ENCODE measurements at regions not wholly inside any gene's neighbourhood (a gene's known extent, or its start where the extent isn't known, plus 50 kb on each side); places are given as distances from the start of the nearest gene placed in this dataset.

GRCh38 chr3:148034353-148034752 is 625.2 kb downstream of the ZIC1 start:
- no peak for FAIRE-seq
- H3K36me3 Mint-ChIP-seq (ENCODE audit: low read depth, unreplicated experiment): no peaks in the 10 kb centered on the region

GRCh38 chr3:148036331-148036876 is 627.2 kb downstream of the ZIC1 start:
- no peaks in the 10 kb centered on the region for H3K4me1 ChIP-seq (ENCODE audit: insufficient read depth, low read length)
- no peak overlapping the region for H3K4me3 ChIP-seq (ENCODE audit: insufficient read depth, low read depth, low read length)
- Mint-ChIP-seq H3K27me3 (ENCODE audit: low read depth, unreplicated experiment) (no peaks in the 10 kb centered on the region), H3K4me1 (ENCODE audit: low read depth, unreplicated experiment) (peaks cover 3% of the 10 kb centered on the region), H3K36me3 (ENCODE audit: low read depth, unreplicated experiment) (no peaks in the 10 kb centered on the region), H3K4me3 (ENCODE audit: unreplicated experiment) (no peak overlapping the region), H3K9me3 (ENCODE audit: unreplicated experiment) (no peaks in the 10 kb centered on the region), H3K27ac (ENCODE audit: unreplicated experiment) (no peak overlapping the region)
- H4K20me1 ChIP-seq (ENCODE audit: insufficient read depth, low read length): no peaks in the 10 kb centered on the region
- no peak overlapping the region for H3K9ac ChIP-seq (ENCODE audit: low read length)
- peak overlapping the region; percentile 42 for H3K4me2 ChIP-seq (ENCODE audit: low read length)
- no peak overlapping the region for H3K27ac ChIP-seq (ENCODE audit: low read depth, low read length)
- H2AFZ ChIP-seq (ENCODE audit: low read depth, low read length): peak overlapping the region; percentile 56
- no peaks in the 10 kb centered on the region for H3K36me3 ChIP-seq (ENCODE audit: insufficient read depth, low read length)
- H3K9me3 ChIP-seq (ENCODE audit: insufficient read depth, low read depth, low read length): no peaks in the 10 kb centered on the region
- H3K27me3 ChIP-seq (ENCODE audit: insufficient read depth, low read length): no peaks in the 10 kb centered on the region
- peak; percentile 69 for FAIRE-seq
- peak; percentile 68 for DNase-seq (ENCODE audit: low read depth)
- no peak for TF ChIP-seq CTCF (IDR thresholded peaks at IDR 0.05; ENCODE audit: insufficient read depth, low read depth, low read length)
- TF ChIP-seq EZH2 (IDR thresholded peaks at IDR 0.05; ENCODE audit: insufficient read depth, low read length): no peak
- no peaks in the 10 kb centered on the region for H3K79me2 ChIP-seq (ENCODE audit: insufficient read depth, low read length)

More at GRCh38 chr3:148034353-148034752, 625.2 kb downstream of the ZIC1 start:
- no peak for TF ChIP-seq CTCF (IDR thresholded peaks at IDR 0.05; ENCODE audit: insufficient read depth, low read depth, low read length)
- TF ChIP-seq EZH2 (IDR thresholded peaks at IDR 0.05; ENCODE audit: insufficient read depth, low read length): no peak
- Histone ChIP-seq H3K4me2 (ENCODE audit: low read length) (no peak overlapping the region), H3K4me1 (ENCODE audit: insufficient read depth, low read length) (no peaks in the 10 kb centered on the region), H4K20me1 (ENCODE audit: insufficient read depth, low read length) (no peaks in the 10 kb centered on the region), H3K9me3 (ENCODE audit: insufficient read depth, low read depth, low read length) (no peaks in the 10 kb centered on the region), H3K36me3 (ENCODE audit: insufficient read depth, low read length) (no peaks in the 10 kb centered on the region), H3K27ac (ENCODE audit: low read depth, low read length) (no peak overlapping the region), H3K9ac (ENCODE audit: low read length) (no peak overlapping the region), H3K27me3 (ENCODE audit: insufficient read depth, low read length) (no peaks in the 10 kb centered on the region), H3K4me3 (ENCODE audit: insufficient read depth, low read depth, low read length) (no peak overlapping the region), H2AFZ (ENCODE audit: low read depth, low read length) (no peak overlapping the region), H3K79me2 (ENCODE audit: insufficient read depth, low read length) (no peaks in the 10 kb centered on the region)
- H3K4me3 Mint-ChIP-seq (ENCODE audit: unreplicated experiment): no peak overlapping the region
- no peak for DNase-seq (ENCODE audit: low read depth)
- no peaks in the 10 kb centered on the region for H3K27me3 Mint-ChIP-seq (ENCODE audit: low read depth, unreplicated experiment)
- H3K27ac Mint-ChIP-seq (ENCODE audit: unreplicated experiment): no peak overlapping the region
- H3K9me3 Mint-ChIP-seq (ENCODE audit: unreplicated experiment): no peaks in the 10 kb centered on the region
- peaks cover 3% of the 10 kb centered on the region for H3K4me1 Mint-ChIP-seq (ENCODE audit: low read depth, unreplicated experiment)

DNA sequence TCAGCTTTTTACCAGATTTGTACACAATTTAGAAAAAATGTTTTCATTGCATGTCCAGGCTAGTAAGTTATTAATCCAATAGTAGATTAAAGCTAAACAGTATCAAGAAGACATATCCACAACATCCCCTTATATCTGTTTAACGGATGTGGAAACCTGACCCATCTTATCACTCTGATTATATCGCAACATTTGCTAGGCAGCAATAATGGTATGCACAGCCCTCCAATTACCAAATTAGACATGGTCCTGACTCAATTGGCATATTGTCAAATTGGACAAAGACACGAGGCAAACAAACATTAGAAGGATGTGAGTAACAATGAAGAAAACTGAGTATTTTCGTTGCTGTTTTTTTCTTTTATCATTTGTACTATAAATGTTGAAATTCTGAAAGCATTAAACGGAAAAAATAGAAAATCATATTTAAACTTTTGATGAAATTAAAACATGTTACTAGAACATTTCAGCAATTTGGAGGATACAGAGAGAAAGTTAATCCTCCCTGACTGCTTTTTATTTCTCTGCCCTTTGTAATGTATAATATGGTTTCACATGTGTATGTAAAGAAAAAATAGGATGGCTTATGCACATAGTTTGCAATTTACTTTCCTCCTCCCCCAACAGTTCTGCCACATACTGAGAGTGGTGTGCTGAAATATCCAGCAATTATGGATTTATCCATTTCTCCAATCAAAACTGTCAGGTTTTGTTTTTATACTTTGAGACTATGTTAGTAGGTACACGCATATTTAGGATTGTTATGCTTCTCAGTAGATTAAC is 633.7 kb downstream of the ZIC1 start:
- Mint-ChIP-seq H3K4me1 (ENCODE audit: low read depth, unreplicated experiment) (no peaks in the 10 kb centered on the region), H3K27me3 (ENCODE audit: low read depth, unreplicated experiment) (no peaks in the 10 kb centered on the region), H3K4me3 (ENCODE audit: unreplicated experiment) (no peak overlapping the region), H3K27ac (ENCODE audit: unreplicated experiment) (no peak overlapping the region), H3K36me3 (ENCODE audit: low read depth, unreplicated experiment) (no peaks in the 10 kb centered on the region), H3K9me3 (ENCODE audit: unreplicated experiment) (no peaks in the 10 kb centered on the region)
- H3K4me1 ChIP-seq (ENCODE audit: insufficient read depth, low read length): no peaks in the 10 kb centered on the region
- peak overlapping the region; percentile 23 for H3K4me2 ChIP-seq (ENCODE audit: low read length)
- peak overlapping the region; percentile 38 for H2AFZ ChIP-seq (ENCODE audit: low read depth, low read length)
- no peaks in the 10 kb centered on the region for H4K20me1 ChIP-seq (ENCODE audit: insufficient read depth, low read length)
- H3K27ac ChIP-seq (ENCODE audit: low read depth, low read length): no peak overlapping the region
- no peaks in the 10 kb centered on the region for H3K9me3 ChIP-seq (ENCODE audit: insufficient read depth, low read depth, low read length)
- FAIRE-seq: no peak
- peak; percentile 78 for DNase-seq (ENCODE audit: low read depth)
- TF ChIP-seq EZH2 (IDR thresholded peaks at IDR 0.05; ENCODE audit: insufficient read depth, low read length): no peak
- TF ChIP-seq CTCF (IDR thresholded peaks at IDR 0.05; ENCODE audit: insufficient read depth, low read depth, low read length): no peak
- no peak overlapping the region for H3K4me3 ChIP-seq (ENCODE audit: insufficient read depth, low read depth, low read length)
- H3K79me2 ChIP-seq (ENCODE audit: insufficient read depth, low read length): no peaks in the 10 kb centered on the region
- H3K27me3 ChIP-seq (ENCODE audit: insufficient read depth, low read length): no peaks in the 10 kb centered on the region
- H3K36me3 ChIP-seq (ENCODE audit: insufficient read depth, low read length): no peaks in the 10 kb centered on the region
- no peak overlapping the region for H3K9ac ChIP-seq (ENCODE audit: low read length)
